ENCODE measurements at regions not wholly inside any gene's neighbourhood (a gene's known extent, or its start where the extent isn't known, plus 50 kb on each side); places are given as distances from the start of the nearest gene placed in this dataset.

DNA sequence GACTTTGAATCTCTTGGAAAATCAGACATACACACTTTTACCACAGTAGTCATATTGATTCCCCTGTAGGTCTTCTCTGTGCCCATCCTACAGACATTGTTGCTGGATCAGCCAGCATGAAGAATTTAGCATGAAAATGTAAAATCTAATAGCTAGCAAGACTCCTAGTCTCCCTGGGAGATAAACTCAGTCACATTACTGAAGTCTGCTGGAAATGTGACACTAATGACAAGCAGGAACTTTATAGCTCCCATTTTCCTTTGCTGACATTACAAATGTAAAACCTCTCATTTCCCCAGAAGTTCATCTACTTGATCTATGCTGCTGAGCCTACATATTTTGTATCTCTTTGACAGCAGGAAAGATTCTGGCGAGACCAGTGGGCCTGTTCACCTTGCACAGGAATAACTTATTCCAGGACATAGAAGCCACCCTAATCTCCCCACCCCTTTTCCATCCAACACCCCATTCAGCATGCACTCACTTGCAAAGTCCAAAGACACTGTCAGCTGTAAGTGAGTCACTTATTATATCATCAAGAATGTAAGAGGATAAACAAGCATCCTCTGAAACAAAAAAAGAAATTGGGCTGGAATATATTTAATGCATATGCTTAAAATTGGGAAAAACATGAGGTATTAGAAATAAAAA is 648.3 kb upstream of the PKDCC start:
- Histone ChIP-seq H3K36me3 (replicated peaks; ENCODE audit: control insufficient read depth, insufficient read depth, low read length) (no peaks in the 10 kb centered on the region), H3K4me3 (ENCODE audit: insufficient read depth, low read depth, low read length) (no peak overlapping the region), H3K27me3 (ENCODE audit: control insufficient read depth, insufficient read depth, low read length) (no peaks in the 10 kb centered on the region)
- no peak for DNase-seq

DNA sequence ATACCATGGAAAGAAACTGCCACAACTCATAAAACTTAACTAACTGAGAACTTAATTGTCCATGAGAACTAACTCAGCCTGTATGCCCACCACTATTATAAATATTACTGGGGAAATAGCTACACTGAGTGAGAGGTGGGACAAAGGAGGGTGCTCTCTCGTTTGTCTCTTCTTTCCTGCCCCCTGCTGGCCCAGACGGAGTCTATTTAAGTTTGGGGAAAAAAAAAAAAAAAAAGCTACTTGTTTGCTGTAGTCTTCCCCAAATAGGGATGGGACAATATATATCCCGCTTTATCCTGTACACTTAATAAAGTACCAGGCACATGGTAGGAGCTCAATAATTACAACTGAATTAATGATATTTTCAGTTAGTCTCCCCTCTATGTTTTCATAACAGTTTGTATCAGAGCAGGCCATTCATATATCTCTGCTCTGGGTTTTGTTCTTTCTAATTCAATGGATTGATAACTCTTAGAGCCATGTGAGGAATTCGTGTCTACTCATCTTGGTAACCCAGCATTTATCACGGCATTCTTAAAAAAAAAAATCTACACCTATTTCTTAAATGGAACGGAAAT is 647.6 kb upstream of the PKDCC start:
- peak; percentile 16 for DNase-seq
- no peaks in the 10 kb centered on the region for H3K27me3 ChIP-seq (ENCODE audit: control insufficient read depth, insufficient read depth, low read length)
- no peak overlapping the region for H3K4me3 ChIP-seq (ENCODE audit: insufficient read depth, low read depth, low read length)
- no peaks in the 10 kb centered on the region for H3K36me3 ChIP-seq (replicated peaks; ENCODE audit: control insufficient read depth, insufficient read depth, low read length)

DNA sequence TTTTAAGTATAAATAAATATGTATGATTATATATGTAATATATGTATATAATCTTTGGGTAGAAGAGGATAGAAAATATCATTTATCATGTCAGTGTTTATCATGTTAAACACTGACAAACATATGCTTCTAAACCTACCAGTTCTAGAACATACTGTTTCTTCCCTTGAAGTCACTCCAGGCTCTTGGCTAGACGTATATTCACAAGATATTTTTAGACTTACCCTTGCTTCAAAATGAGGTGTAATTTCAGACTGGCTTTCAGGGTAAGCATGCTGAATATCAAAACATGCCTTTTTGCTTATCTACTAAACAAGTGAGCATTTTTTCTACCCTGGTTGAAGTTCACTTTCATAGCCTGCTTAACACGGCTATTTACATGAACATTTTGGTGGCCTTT is 642.4 kb upstream of the PKDCC start:
- no peak overlapping the region for H3K4me3 ChIP-seq (ENCODE audit: insufficient read depth, low read depth, low read length)
- no peak for DNase-seq

DNA sequence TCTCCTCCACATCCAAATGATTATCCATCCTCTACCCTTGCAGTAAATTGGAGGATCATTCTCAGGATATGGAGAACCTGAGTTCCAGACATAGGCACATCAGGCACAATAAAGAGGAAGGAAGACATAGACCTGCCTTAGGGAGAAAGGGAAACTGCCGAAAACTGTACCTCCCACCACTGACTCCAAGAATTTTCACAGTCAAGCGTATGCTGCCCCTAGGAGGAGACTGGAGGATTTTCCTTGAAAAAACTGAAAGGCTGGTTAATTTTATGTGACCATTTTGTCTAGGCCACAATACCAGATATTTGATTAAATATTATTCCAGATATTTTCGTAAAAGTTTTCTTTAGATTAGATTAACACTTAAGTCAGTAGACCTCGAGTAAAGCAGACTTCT is 638.5 kb upstream of the PKDCC start:
- H3K27me3 ChIP-seq (ENCODE audit: control insufficient read depth, insufficient read depth, low read length) = no peaks in the 10 kb centered on the region
- peak; percentile 1 for DNase-seq
- H3K36me3 ChIP-seq (replicated peaks; ENCODE audit: control insufficient read depth, insufficient read depth, low read length) = no peaks in the 10 kb centered on the region
- H3K4me3 ChIP-seq (ENCODE audit: insufficient read depth, low read depth, low read length) = no peak overlapping the region

More for the DNA sequence above, 642.4 kb upstream of the PKDCC start:
- Histone ChIP-seq H3K36me3 (replicated peaks; ENCODE audit: control insufficient read depth, insufficient read depth, low read length) (no peaks in the 10 kb centered on the region), H3K27me3 (ENCODE audit: control insufficient read depth, insufficient read depth, low read length) (no peaks in the 10 kb centered on the region)

DNA sequence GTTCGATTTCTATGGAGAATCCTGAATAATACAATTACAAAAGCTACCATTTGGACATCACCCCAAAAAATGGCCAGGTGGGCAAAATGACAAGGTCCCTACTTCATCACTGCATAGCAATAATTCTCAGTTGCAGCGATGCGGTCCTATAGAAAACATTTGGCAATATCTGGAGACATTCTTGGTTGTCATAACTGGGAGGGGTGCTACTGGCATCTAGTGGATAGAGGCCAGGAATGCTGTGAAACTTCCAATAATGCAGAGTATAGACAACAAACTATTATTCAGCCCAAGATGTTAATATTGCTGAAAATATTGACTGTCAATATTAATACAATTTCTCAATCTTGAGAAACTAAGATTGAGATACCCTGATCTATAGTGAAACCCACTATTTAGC is 637.8 kb upstream of the PKDCC start:
- DNase-seq = no peak
- H3K4me3 ChIP-seq (ENCODE audit: insufficient read depth, low read depth, low read length) = no peak overlapping the region
- H3K27me3 ChIP-seq (ENCODE audit: control insufficient read depth, insufficient read depth, low read length) = no peaks in the 10 kb centered on the region
- H3K36me3 ChIP-seq (replicated peaks; ENCODE audit: control insufficient read depth, insufficient read depth, low read length) = no peaks in the 10 kb centered on the region

- Histone ChIP-seq H3K4me3 (ENCODE audit: insufficient read depth, low read depth, low read length) (no peak overlapping the region), H3K27me3 (ENCODE audit: control insufficient read depth, insufficient read depth, low read length) (no peaks in the 10 kb centered on the region), H3K36me3 (replicated peaks; ENCODE audit: control insufficient read depth, insufficient read depth, low read length) (no peaks in the 10 kb centered on the region)
- DNase-seq = no peak
These were observed 633.9 kb upstream of the PKDCC start for GRCh38 chr2:41413813-41414485.

- Histone ChIP-seq H3K36me3 (replicated peaks; ENCODE audit: control insufficient read depth, insufficient read depth, low read length) (no peaks in the 10 kb centered on the region), H3K4me3 (ENCODE audit: insufficient read depth, low read depth, low read length) (no peak overlapping the region), H3K27me3 (ENCODE audit: control insufficient read depth, insufficient read depth, low read length) (no peaks in the 10 kb centered on the region)
- peak; percentile 23 for DNase-seq
These were observed 633.2 kb upstream of the PKDCC start for GRCh38 chr2:41414486-41415230.

- no peaks in the 10 kb centered on the region for H3K27me3 ChIP-seq (ENCODE audit: control insufficient read depth, insufficient read depth, low read length)
- no peak overlapping the region for H3K4me3 ChIP-seq (ENCODE audit: insufficient read depth, low read depth, low read length)
- no peaks in the 10 kb centered on the region for H3K36me3 ChIP-seq (replicated peaks; ENCODE audit: control insufficient read depth, insufficient read depth, low read length)
- DNase-seq = no peak
These were observed 630.3 kb upstream of the PKDCC start for GRCh38 chr2:41417511-41417910.

DNA sequence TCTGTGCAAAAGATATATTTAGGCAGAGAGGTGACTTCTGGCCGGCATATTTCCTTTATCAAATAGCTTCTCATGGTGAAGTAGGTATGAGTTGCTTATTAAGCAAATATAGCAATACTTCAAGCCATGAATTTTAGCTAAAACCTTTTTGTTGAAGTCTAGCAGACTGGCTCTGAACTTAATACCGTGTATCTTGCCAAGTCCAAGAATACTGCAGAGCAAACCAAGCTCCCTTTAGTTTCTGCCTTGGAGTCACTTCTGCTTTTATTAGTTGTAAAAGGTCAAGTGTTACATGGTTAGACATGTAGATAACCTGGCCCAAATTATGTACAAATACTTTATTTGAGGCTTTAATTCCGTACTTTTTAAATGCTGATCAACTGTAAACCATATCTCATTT is 627.6 kb upstream of the PKDCC start:
- Histone ChIP-seq H3K4me3 (ENCODE audit: insufficient read depth, low read depth, low read length) (no peak overlapping the region), H3K27me3 (ENCODE audit: control insufficient read depth, insufficient read depth, low read length) (no peaks in the 10 kb centered on the region), H3K36me3 (replicated peaks; ENCODE audit: control insufficient read depth, insufficient read depth, low read length) (no peaks in the 10 kb centered on the region)
- no peak for DNase-seq

DNA sequence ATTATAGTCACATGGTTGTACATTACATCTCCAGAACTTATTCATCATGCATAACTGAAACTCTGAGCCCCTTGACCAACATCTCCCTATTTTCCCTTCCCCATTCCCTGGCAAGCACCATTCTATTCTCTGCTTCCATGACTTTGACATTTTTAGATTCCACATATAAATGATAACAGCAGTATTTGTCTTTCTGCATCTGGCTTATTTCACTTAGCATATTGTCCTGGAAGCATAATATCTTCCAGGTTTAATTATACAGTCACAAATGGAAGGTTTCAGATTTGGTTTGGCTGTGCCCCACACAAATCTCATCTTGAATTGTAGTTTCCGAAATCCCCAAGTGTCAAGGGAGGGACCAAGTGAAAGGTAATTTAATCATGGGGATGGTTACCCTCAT is 626.9 kb upstream of the PKDCC start:
- Histone ChIP-seq H3K4me3 (ENCODE audit: insufficient read depth, low read depth, low read length) (no peak overlapping the region), H3K36me3 (replicated peaks; ENCODE audit: control insufficient read depth, insufficient read depth, low read length) (no peaks in the 10 kb centered on the region), H3K27me3 (ENCODE audit: control insufficient read depth, insufficient read depth, low read length) (no peaks in the 10 kb centered on the region)
- DNase-seq = no peak

DNA sequence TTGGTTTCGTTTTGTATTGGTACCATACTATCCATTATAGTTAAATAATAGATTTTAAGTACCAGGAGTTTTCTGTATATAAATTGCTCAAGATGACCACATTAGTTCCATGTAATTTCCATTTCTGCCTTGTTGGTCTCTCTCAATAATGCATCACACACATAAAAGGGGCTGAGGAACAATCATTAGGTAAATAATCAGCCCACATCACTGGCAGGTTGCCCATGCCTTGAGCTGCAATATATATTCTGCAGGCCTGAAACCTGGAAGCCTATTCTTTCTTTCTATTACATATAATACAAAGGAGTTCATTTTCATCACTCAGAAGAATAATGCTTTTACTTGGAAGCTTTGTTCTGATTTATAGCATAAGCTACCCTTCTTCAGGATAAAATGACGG is 616.1 kb upstream of the PKDCC start:
- DNase-seq = no peak
- H3K27me3 ChIP-seq (ENCODE audit: control insufficient read depth, insufficient read depth, low read length) = no peaks in the 10 kb centered on the region
- H3K36me3 ChIP-seq (replicated peaks; ENCODE audit: control insufficient read depth, insufficient read depth, low read length) = no peaks in the 10 kb centered on the region
- H3K4me3 ChIP-seq (ENCODE audit: insufficient read depth, low read depth, low read length) = no peak overlapping the region

- no peak overlapping the region for H3K4me3 ChIP-seq (ENCODE audit: insufficient read depth, low read depth, low read length)
- no peaks in the 10 kb centered on the region for H3K27me3 ChIP-seq (ENCODE audit: control insufficient read depth, insufficient read depth, low read length)
- DNase-seq = no peak
- no peaks in the 10 kb centered on the region for H3K36me3 ChIP-seq (replicated peaks; ENCODE audit: control insufficient read depth, insufficient read depth, low read length)
These were observed 615.4 kb upstream of the PKDCC start for GRCh38 chr2:41432459-41432858.

- Histone ChIP-seq H3K4me3 (ENCODE audit: insufficient read depth, low read depth, low read length) (no peak overlapping the region), H3K27me3 (ENCODE audit: control insufficient read depth, insufficient read depth, low read length) (no peaks in the 10 kb centered on the region), H3K36me3 (replicated peaks; ENCODE audit: control insufficient read depth, insufficient read depth, low read length) (no peaks in the 10 kb centered on the region)
- no peak for DNase-seq
These were observed 612.8 kb upstream of the PKDCC start for GRCh38 chr2:41434991-41435390.

GRCh38 chr2:41441958-41442357 is 605.9 kb upstream of the PKDCC start:
- Histone ChIP-seq H3K36me3 (replicated peaks; ENCODE audit: control insufficient read depth, insufficient read depth, low read length) (no peaks in the 10 kb centered on the region), H3K4me3 (ENCODE audit: insufficient read depth, low read depth, low read length) (no peak overlapping the region), H3K27me3 (ENCODE audit: control insufficient read depth, insufficient read depth, low read length) (no peaks in the 10 kb centered on the region)
- no peak for DNase-seq

GRCh38 chr2:41445865-41446264 is 602.0 kb upstream of the PKDCC start:
- DNase-seq = no peak
- Histone ChIP-seq H3K4me3 (ENCODE audit: insufficient read depth, low read depth, low read length) (no peak overlapping the region), H3K36me3 (replicated peaks; ENCODE audit: control insufficient read depth, insufficient read depth, low read length) (no peaks in the 10 kb centered on the region)

More at GRCh38 chr2:41445865-41446264, 602.0 kb upstream of the PKDCC start:
- H3K27me3 ChIP-seq (ENCODE audit: control insufficient read depth, insufficient read depth, low read length) = no peaks in the 10 kb centered on the region
